HEK293T (cell line): ENCODE measurements at regions not wholly inside any gene's neighbourhood (a gene's known extent, or its start where the extent isn't known, plus 50 kb on each side); places are given as distances from the start of the nearest gene placed in this dataset.

Experiments used
- ARNT ChIP-seq: fragments of 450-650 bp; IDR thresholded peaks from 2 replicates; pipeline ENCODE4 v1.6.1; 2017; ENCODE audit warnings: mild to moderate bottlenecking
- BHLHE40 ChIP-seq: fragments of 450-650 bp; IDR thresholded peaks from 2 replicates; pipeline ENCODE4 v1.6.1; 2016; ENCODE audit warnings: mild to moderate bottlenecking, moderate library complexity, borderline replicate concordance
- ELF4 ChIP-seq: fragments of 450-650 bp; IDR thresholded peaks from 2 replicates; pipeline ENCODE4 v1.6.1; 2017; ENCODE audit warnings: antibody characterized with exemption
- FOXA1 ChIP-seq: fragments of 450-650 bp; IDR thresholded peaks from 2 replicates; pipeline ENCODE4 v1.6.1; 2016; ENCODE audit warnings: mild to moderate bottlenecking
- FOXK2 ChIP-seq: fragments of 450-650 bp; IDR thresholded peaks from 2 replicates; pipeline ENCODE4 v1.6.1; 2016; ENCODE audit warnings: mild to moderate bottlenecking
- FOXM1 ChIP-seq: fragments of 450-650 bp; IDR thresholded peaks from 2 replicates; pipeline ENCODE4 v1.6.1; 2017; ENCODE audit warnings: mild to moderate bottlenecking, borderline replicate concordance
- HDGF ChIP-seq: fragments of 450-650 bp; IDR thresholded peaks from 2 replicates; pipeline ENCODE4 v1.6.1; 2017; ENCODE audit warnings: antibody characterized with exemption, borderline replicate concordance
- L3MBTL2 ChIP-seq: fragments of 450-650 bp; conservative IDR thresholded peaks from 2 replicates; pipeline ENCODE4 v1.6.1; 2016; ENCODE audit warnings: mild to moderate bottlenecking
- LEF1 ChIP-seq: fragments of 450-650 bp; IDR thresholded peaks from 2 replicates; pipeline ENCODE4 v1.6.1; 2017; ENCODE audit warnings: mild to moderate bottlenecking, borderline replicate concordance
- NFRKB ChIP-seq: fragments of 450-650 bp; IDR thresholded peaks from 2 replicates; pipeline ENCODE4 v1.6.1; 2016; ENCODE audit warnings: mild to moderate bottlenecking, moderate library complexity
- SP1 ChIP-seq: fragments of 450-650 bp; IDR thresholded peaks from 2 replicates; pipeline ENCODE4 v1.6.1; 2017
- SUZ12 ChIP-seq: fragments of 450-650 bp; IDR thresholded peaks from 2 replicates; pipeline ENCODE4 v1.6.1; 2016; ENCODE audit warnings: mild to moderate bottlenecking
- TARDBP ChIP-seq: fragments of 450-650 bp; IDR thresholded peaks from 2 replicates; pipeline ENCODE4 v1.6.1; 2016
- TF ChIP-seq, protein P1 (sequence below): fragments of 450-650 bp; IDR thresholded peaks from 2 replicates; pipeline ENCODE4 v1.6.1; 2016

DNA sequence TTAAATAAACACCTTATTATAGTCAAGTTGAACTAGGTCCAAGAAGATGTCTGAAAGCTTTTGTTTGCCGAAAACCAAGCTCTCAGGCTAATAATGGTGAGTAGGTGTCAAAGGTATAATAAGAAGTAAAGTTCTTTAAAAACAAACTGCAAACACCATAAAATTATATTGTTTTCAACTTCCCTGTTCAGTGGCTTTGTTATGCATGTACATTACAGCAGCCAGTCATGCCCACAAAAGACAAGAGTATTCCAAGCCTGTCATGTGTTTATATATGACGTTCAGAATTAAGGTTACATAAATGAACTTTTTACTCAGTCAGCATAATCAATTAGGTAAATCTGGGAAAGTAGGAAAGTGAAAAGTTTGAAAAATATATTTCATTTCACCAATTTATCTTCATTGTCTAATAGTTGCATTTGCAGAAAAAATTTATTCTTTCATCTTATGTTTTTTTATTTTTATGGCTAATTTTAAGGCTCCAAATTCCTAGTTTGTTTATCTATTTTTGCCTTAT is 928.7 kb upstream of the SOX9 start:
- TF ChIP-seq SUZ12 (no peak), FOXM1 (no peak), ELF4 (no peak), ARNT (no peak), BHLHE40 (no peak), SP1 (no peak), LEF1 (no peak), FOXK2 (no peak), HDGF (no peak), NFRKB (no peak), TARDBP (no peak), L3MBTL2 (no peak), FOXA1 (no peak)
- TF ChIP-seq, protein P1, sequence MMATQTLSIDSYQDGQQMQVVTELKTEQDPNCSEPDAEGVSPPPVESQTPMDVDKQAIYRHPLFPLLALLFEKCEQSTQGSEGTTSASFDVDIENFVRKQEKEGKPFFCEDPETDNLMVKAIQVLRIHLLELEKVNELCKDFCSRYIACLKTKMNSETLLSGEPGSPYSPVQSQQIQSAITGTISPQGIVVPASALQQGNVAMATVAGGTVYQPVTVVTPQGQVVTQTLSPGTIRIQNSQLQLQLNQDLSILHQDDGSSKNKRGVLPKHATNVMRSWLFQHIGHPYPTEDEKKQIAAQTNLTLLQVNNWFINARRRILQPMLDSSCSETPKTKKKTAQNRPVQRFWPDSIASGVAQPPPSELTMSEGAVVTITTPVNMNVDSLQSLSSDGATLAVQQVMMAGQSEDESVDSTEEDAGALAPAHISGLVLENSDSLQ, result no peak
